Large intestine (tissue), 3 donors: ENCODE measurements at regions not wholly inside any gene's neighbourhood (a gene's known extent, or its start where the extent isn't known, plus 50 kb on each side); places are given as distances from the start of the nearest gene placed in this dataset.
"Not testable (repeated sequence)": the region's sequence is repeated elsewhere in the genome, so short reads cannot be mapped to it uniquely, and the experiment has no call there.

Experiments
- DNase-seq, 2 donors: peaks; one replicate each; pipeline versions ENCODE4 v3.0.0 to v3.0.0-alpha.2; 2013
- H3K27ac ChIP-seq: one replicate; pipeline ENCODE4 v1.5.1; 2013; ENCODE audit warnings: low read length
- H3K27me3 ChIP-seq: 2 replicates; pipeline ENCODE4 v1.6.1; 2013; ENCODE audit warnings: low read length; ENCODE audit not compliant: control insufficient read depth, insufficient read depth
- H3K36me3 ChIP-seq: 2 replicates; pipeline ENCODE4 v1.6.1; 2013; ENCODE audit warnings: low read length; ENCODE audit not compliant: control insufficient read depth, insufficient read depth
- H3K4me1 ChIP-seq: one replicate; pipeline ENCODE4 v1.6.1; 2013; ENCODE audit warnings: low read length; ENCODE audit not compliant: control insufficient read depth, insufficient read depth
- H3K4me3 ChIP-seq: one replicate; pipeline ENCODE4 v1.5.1; 2013; ENCODE audit warnings: low read length
- H3K9me3 ChIP-seq: one replicate; pipeline ENCODE4 v1.6.1; 2013; ENCODE audit warnings: mild to moderate bottlenecking, low read depth, low read length, moderate library complexity; ENCODE audit not compliant: control insufficient read depth
- WGBS: methylation state at CpG from one replicate; pipeline ENCODE4 v1.1.5; 2013; ENCODE audit warnings: low lambda C conversion rate; ENCODE audit not compliant: insufficient coverage; 5-methylcytosine and 5-hydroxymethylcytosine counted together

DNA sequence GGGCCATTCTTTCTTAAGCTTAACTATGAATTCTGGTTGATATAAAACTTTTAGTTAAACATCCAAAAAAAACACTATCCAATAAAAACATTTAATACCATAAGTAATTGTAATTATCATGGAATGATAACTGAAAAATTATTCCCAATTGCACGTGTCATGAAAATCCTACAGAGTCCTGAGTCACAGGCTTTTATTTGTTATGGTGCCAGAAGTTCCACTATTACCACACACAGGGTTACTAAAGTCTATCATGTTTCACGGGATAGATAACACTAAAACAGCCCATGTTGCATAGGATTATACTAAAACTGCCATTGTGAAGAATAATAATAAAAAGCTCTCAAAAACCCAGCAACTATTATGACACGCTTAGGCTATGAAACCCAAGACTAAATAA is 1381.8 kb downstream of the EFNA5 start:
- Histone ChIP-seq H3K27me3 (no peaks in the 10 kb centered on the region), H3K27ac (no peak overlapping the region), H3K9me3 (no peaks in the 10 kb centered on the region), H3K36me3 (no peaks in the 10 kb centered on the region), H3K4me3 (no peak overlapping the region), H3K4me1 (no peaks in the 10 kb centered on the region)
- no peak for DNase-seq
- WGBS: 83% methylated on average over 1 of the region's 3 CpGs

GRCh38 chr5:106277540-106278096 is 1393.1 kb downstream of the EFNA5 start:
- Histone ChIP-seq H3K36me3 (no peaks in the 10 kb centered on the region), H3K27ac (no peak overlapping the region), H3K4me3 (no peak overlapping the region), H3K4me1 (no peaks in the 10 kb centered on the region), H3K27me3 (no peaks in the 10 kb centered on the region), H3K9me3 (no peaks in the 10 kb centered on the region)
- DNase-seq: no peak
- WGBS: 93% methylated on average over 2 of the region's 3 CpGs

DNA sequence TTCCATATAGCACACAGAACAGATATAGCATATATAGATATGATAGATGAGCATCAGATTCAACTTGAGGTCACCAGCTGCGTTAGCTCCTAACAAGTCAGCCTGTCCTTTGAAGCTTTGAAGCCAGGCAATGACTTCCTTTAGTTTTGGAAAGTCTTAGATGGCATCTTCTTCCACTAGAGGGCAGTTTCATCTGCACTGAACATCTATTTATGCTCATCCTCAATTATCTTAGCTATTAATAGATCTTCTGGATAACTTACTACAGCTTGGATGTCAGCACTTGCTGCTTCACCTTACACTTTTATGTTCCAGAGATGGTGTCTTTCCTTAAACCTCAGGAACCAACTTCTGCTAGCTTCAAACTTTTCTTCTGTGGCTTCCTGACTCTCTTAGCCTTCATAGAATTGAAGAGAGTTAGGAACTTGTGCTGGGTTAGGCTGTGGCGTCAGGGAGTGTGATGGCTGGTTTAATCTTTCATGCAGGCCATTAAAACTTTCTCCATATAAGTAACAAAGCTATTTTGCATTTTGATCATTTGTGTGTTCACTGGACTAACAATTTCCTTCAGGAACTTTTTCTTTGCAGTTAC is 1401.4 kb downstream of the EFNA5 start:
- H3K4me1 ChIP-seq: no peaks in the 10 kb centered on the region
- no CpG with 5 or more reads among the region's 2 CpGs for WGBS
- H3K9me3 ChIP-seq: no peaks in the 10 kb centered on the region
- H3K4me3 ChIP-seq: no peak overlapping the region
- DNase-seq: no peak
- H3K27me3 ChIP-seq: no peaks in the 10 kb centered on the region
- no peak overlapping the region for H3K27ac ChIP-seq
- no peaks in the 10 kb centered on the region for H3K36me3 ChIP-seq

- Histone ChIP-seq H3K4me3 (no peak overlapping the region), H3K4me1 (no peaks in the 10 kb centered on the region), H3K9me3 (no peaks in the 10 kb centered on the region), H3K27ac (no peak overlapping the region), H3K36me3 (no peaks in the 10 kb centered on the region), H3K27me3 (no peaks in the 10 kb centered on the region)
- WGBS: 100% methylated on average over 1 of the region's 3 CpGs
- DNase-seq: no peak
Measured at GRCh38 chr5:106267256-106267655, 1403.5 kb downstream of the EFNA5 start.

DNA sequence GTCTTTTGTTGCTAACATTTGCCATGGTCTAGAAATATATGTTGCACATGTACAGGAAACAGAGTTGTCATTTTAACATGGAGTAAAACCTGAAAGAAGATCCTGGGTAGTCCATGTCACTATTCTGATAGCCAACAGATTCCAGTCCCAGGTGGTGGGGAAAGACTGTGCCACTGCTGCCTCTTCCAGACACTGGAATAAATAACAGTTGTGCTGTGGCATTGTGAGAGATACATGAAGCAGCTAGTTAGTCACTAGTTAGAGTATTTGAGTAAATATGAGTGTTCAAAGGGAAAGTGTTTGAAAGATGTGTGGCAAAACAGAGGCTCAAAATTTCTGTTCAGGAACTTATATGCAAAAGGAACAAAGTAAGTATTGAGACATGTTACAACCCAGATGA is 1408.3 kb downstream of the EFNA5 start:
- H3K27me3 ChIP-seq: no peaks in the 10 kb centered on the region
- no peak overlapping the region for H3K27ac ChIP-seq
- H3K4me1 ChIP-seq: no peaks in the 10 kb centered on the region
- DNase-seq: no peak
- no peaks in the 10 kb centered on the region for H3K36me3 ChIP-seq
- H3K9me3 ChIP-seq: no peaks in the 10 kb centered on the region
- no peak overlapping the region for H3K4me3 ChIP-seq

DNA sequence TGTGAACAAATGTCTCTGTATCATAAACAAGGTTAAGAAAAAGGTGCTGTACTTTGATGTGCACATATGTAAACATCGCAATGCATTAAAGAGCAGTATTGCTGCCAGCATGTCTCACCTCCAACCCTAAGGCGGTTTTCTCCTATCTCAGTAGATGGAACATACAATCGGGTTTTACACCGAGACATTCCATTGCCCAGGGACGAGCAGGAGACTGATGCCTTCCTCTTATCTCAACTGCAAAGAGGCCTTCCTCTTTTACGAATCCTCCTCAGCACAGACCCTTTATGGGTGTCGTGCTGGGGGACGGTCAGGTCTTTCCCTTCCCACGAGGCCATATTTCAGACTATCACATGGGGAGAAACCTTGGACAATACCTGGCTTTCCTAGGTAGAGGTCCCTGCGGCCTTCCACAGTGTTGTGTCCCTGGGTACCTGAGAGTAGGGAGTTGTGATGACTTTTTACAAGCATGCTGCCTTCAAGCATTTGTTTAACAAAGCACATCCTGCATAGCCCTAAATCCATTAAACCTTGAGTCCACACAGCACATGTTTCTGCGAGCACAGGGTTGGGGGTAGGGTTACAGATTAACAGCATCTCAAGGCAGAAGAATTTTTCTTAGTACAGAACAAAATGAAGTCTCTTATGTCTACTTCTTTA is 1411.2 kb downstream of the EFNA5 start:
- not testable (repeated sequence) for H3K27ac ChIP-seq, H3K9me3 ChIP-seq, H3K4me3 ChIP-seq, DNase-seq, H3K36me3 ChIP-seq, H3K4me1 ChIP-seq, H3K27me3 ChIP-seq
- no CpG with 5 or more reads among the region's 11 CpGs for WGBS

DNA sequence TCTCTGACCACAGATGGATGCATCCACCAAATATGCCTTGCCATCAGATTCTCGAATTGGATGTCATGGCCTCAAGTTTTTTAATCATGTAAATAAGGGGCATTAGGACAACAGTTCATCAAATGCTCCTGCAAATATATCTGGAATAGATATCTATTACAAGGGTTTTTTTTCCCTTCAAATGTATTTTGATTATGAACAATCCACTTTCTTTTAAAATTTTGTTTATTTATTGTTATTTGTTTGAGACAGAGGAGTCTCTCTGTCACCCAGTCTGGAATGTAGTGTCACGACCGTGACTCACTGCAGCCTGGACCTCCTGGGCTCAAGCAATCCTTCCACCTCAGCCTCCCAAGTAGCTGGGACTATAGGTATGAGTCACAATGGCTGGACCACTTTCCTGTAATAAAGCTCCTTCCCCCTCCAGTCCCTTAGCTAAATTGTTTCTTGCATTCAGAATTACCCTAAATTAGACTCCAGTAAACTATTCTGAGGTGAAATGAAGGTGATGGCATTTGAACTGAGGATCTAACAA is 1412.1 kb downstream of the EFNA5 start:
- Histone ChIP-seq H3K4me3 (no peak overlapping the region), H3K27me3 (no peaks in the 10 kb centered on the region), H3K4me1 (no peaks in the 10 kb centered on the region), H3K27ac (no peak overlapping the region), H3K9me3 (no peaks in the 10 kb centered on the region), H3K36me3 (no peaks in the 10 kb centered on the region)
- WGBS: no CpG with 5 or more reads among the region's 3 CpGs
- no peak for DNase-seq

DNA sequence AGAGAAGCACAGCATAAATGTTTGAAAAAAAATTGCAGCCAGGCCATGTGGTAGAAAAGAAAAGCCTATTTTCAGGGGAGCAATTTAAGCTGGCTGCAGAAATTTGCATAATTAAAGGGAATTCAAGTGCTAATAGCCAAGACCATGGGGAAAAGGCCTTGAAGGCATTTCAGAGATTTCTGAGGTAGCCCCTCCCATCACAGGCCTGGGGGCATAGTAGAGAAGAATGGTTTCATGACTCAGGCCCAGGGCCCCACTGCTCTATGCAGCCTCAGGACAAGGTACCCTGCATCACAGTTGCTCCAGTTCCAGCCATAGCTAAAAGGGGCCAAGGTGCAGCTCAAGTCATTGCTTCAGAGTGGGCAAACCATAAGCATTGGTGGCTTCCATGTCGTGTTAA is 1416.0 kb downstream of the EFNA5 start:
- Histone ChIP-seq H3K27ac (no peak overlapping the region), H3K36me3 (no peaks in the 10 kb centered on the region), H3K27me3 (no peaks in the 10 kb centered on the region), H3K4me1 (no peaks in the 10 kb centered on the region), H3K9me3 (no peaks in the 10 kb centered on the region), H3K4me3 (no peak overlapping the region)
- DNase-seq: peak in 1 of 2 donors; percentile 3
- no CpG with 5 or more reads among the region's 1 CpG for WGBS

DNA sequence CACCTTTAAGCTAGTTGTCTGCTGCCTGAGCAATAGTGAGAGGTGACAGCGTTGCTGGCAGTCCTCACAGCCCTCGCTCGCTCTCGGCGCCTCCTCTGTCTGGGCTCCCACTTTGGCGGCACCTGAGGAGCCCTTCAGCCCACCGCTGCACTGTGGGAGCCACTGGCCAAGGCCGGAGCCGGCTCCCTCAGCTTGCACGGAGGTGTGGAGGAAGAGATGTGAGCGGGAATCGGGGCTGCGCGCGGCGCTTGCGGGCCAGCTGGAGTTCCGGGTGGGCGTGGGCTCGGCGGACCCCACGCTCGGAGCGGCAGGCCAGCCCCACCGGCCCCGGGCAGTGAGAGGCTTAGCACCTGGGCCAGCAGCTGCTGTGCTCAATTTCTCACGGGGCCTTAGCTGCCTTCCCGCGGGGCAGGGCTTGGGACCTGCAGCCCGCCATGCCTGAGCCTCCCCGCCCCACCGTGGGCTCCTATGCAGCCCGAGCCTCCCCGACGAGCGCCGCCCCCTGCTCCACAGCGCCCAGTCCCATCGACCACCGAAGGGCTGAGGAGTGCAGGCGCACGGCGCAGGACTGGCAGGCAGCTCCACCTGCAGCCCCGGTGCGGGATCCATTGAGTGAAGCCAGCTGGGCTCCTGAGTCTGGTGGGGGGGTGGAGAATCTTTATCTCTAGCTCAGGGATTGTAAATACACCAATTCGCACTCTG is 1424.5 kb downstream of the EFNA5 start:
- H3K4me3 ChIP-seq, H3K4me1 ChIP-seq, DNase-seq, H3K9me3 ChIP-seq, H3K27ac ChIP-seq, H3K36me3 ChIP-seq, H3K27me3 ChIP-seq: not testable (repeated sequence)
- 100% methylated on average over 2 of the region's 46 CpGs for WGBS

- Histone ChIP-seq H3K4me3 (no peak overlapping the region), H3K27ac (no peak overlapping the region), H3K27me3 (no peaks in the 10 kb centered on the region), H3K36me3 (no peaks in the 10 kb centered on the region), H3K9me3 (peaks cover 6% of the 10 kb centered on the region), H3K4me1 (no peaks in the 10 kb centered on the region)
- DNase-seq: no peak
Measured at GRCh38 chr5:106241409-106241808, 1429.3 kb downstream of the EFNA5 start.
